Right lobe of liver (tissue), 6 donors: ENCODE measurements at regions not wholly inside any gene's neighbourhood (a gene's known extent, or its start where the extent isn't known, plus 50 kb on each side); places are given as distances from the start of the nearest gene placed in this dataset.

Experiments
- ATAC-seq, 4 donors: fragments of 200-7000 bp; cut with Tn5 transposase; one replicate each; pipeline ENCODE4 v1.9.1; 2020; ENCODE audit warnings: mild to moderate bottlenecking in 4 of 4, moderate library complexity in 4 of 4
- DNase-seq, 3 donors: peaks; one replicate each; pipeline ENCODE4 v3.0.0-alpha.2; 2020
- H3K27ac ChIP-seq, 3 donors: fragments of 200-600 bp; one replicate each; pipeline ENCODE4 v1.8.0; 2022
- H3K27me3 ChIP-seq, 2 donors: fragments of 200-600 bp; one replicate each; pipeline ENCODE4 v1.8.0; 2022
- H3K36me3 ChIP-seq, 4 donors: fragments of 200-600 bp; sonication (generic) in 1 of 4; one replicate each; pipeline versions ENCODE4 v1.5.1 to v1.8.0; 2017 to 2022; ENCODE audit warnings: control low read depth in 1 of 4
- H3K4me1 ChIP-seq, 4 donors: fragments of 200-600 bp; sonication (generic) in 1 of 4; one replicate each; pipeline versions ENCODE4 v1.5.1 to v1.8.0; 2017 to 2022; ENCODE audit warnings: control low read depth in 1 of 4
- H3K4me3 ChIP-seq, 3 donors: fragments of 200-600 bp; one replicate each; pipeline ENCODE4 v1.8.0; 2022
- H3K9me3 ChIP-seq, 4 donors: fragments of 200-600 bp; sonication (generic) in 1 of 4; one replicate each; pipeline versions ENCODE4 v1.5.1 to v1.8.0; 2017 to 2022; ENCODE audit warnings: control low read depth in 1 of 4
- CTCF ChIP-seq, 4 donors: fragments of 200-600 bp in 3 of 4; fragments of 450-650 bp in 1 of 4; IDR thresholded peaks; one replicate each; pipeline versions ENCODE4 v1.5.1 to v1.8.0; 2016 to 2022; ENCODE audit warnings: antibody characterized with exemption in 4 of 4, mild to moderate bottlenecking in 2 of 4
- POLR2A ChIP-seq: fragments of 450-650 bp; IDR thresholded peaks from one replicate; pipeline ENCODE4 v1.6.1; 2017; ENCODE audit warnings: antibody characterized with exemption, mild to moderate bottlenecking
- WGBS: methylation state at CpG from one replicate; pipeline ENCODE4 v1.1.6; 2018; ENCODE audit warnings: low coverage, low lambda C conversion rate; ENCODE audit not compliant: insufficient coverage; ENCODE audit errors: missing lambda C conversion rate; 5-methylcytosine and 5-hydroxymethylcytosine counted together
- intact Hi-C, 2 donors: fragments of 100-400 bp; cut with DNase I; formaldehyde crosslinking; loops; one replicate each; pipeline versions ENCODE4 v1.11.2 to v1.14.1; 2022
- donor health status: DM: no; HTN: yes; CAD: no.
- donor health status: DM: no; HTN: no; CAD: no.
- donor health status: DM: no; HTN: no; CAD: no.
- donor health status: DM: no; HTN: yes; CAD: no.
- donor health status: DM: no; HTN: yes; CAD: no.

GRCh38 chr4:96293806-96294205 lies 453.9 kb downstream of the PDHA2 start:
- no peaks in the 10 kb centered on the region for H3K9me3 ChIP-seq
- no peak for ATAC-seq
- 61% methylated on average over 5 of the region's 5 CpGs for WGBS
- no peaks in the 10 kb centered on the region for H3K4me1 ChIP-seq
- H3K4me3 ChIP-seq: no peak overlapping the region
- TF ChIP-seq POLR2A (no peak), CTCF (IDR thresholded peaks at IDR 0.05) (no peak)
- no peaks in the 10 kb centered on the region for H3K36me3 ChIP-seq
- intact Hi-C loops: no loop called here
- no peak for DNase-seq
- no peak overlapping the region for H3K27ac ChIP-seq
- no peaks in the 10 kb centered on the region for H3K27me3 ChIP-seq

- Histone ChIP-seq H3K4me3 (no peak overlapping the region), H3K36me3 (no peaks in the 10 kb centered on the region), H3K9me3 (no peaks in the 10 kb centered on the region), H3K27me3 (no peaks in the 10 kb centered on the region), H3K4me1 (no peaks in the 10 kb centered on the region), H3K27ac (no peak overlapping the region)
- DNase-seq: no peak
- WGBS: 51% methylated on average over 4 of the region's 4 CpGs
- no peak for ATAC-seq
- intact Hi-C loops: no loop called here
- TF ChIP-seq CTCF (IDR thresholded peaks at IDR 0.05) (no peak), POLR2A (no peak)
These were observed 455.3 kb downstream of the PDHA2 start for GRCh38 chr4:96295143-96295741.

- Histone ChIP-seq H3K4me3 (no peak overlapping the region), H3K27me3 (no peaks in the 10 kb centered on the region), H3K4me1 (no peaks in the 10 kb centered on the region), H3K9me3 (no peaks in the 10 kb centered on the region), H3K36me3 (no peaks in the 10 kb centered on the region), H3K27ac (no peak overlapping the region)
- ATAC-seq (no peak), DNase-seq (no peak)
- WGBS: 65% methylated on average over 3 of the region's 3 CpGs
- intact Hi-C loops: no loop called here
- TF ChIP-seq CTCF (IDR thresholded peaks at IDR 0.05) (no peak), POLR2A (no peak)
These were observed 461.8 kb downstream of the PDHA2 start for GRCh38 chr4:96301715-96302114.

- H3K36me3 ChIP-seq: no peaks in the 10 kb centered on the region
- H3K27ac ChIP-seq: no peak overlapping the region
- 4% methylated on average over 1 of the region's 1 CpG for WGBS
- H3K4me1 ChIP-seq: no peaks in the 10 kb centered on the region
- no peak overlapping the region for H3K4me3 ChIP-seq
- H3K9me3 ChIP-seq: no peaks in the 10 kb centered on the region
- DNase-seq (no peak), ATAC-seq (peak in 3 of 4 donors; percentile 53 to 78 (median 73))
- no peaks in the 10 kb centered on the region for H3K27me3 ChIP-seq
- TF ChIP-seq POLR2A (no peak), CTCF (IDR thresholded peaks at IDR 0.05) (no peak)
- intact Hi-C loops: no loop called here
These were observed 465.1 kb downstream of the PDHA2 start for GRCh38 chr4:96305030-96305429.
